ENCODE measurements at regions not wholly inside any gene's neighbourhood (a gene's known extent, or its start where the extent isn't known, plus 50 kb on each side); places are given as distances from the start of the nearest gene placed in this dataset.

- TF ChIP-seq CTCF (IDR thresholded peaks at IDR 0.05) (no peak), POLR2A (IDR thresholded peaks at IDR 0.05) (no peak), EP300 (IDR thresholded peaks at IDR 0.05) (no peak)
These were observed 188.7 kb upstream of the RAI14 start for GRCh38 chr5:34467436-34467835.

Measured in tibial nerve (tissue), 4 donors.